IMR-90 (cell line): ENCODE measurements at regions not wholly inside any gene's neighbourhood (a gene's known extent, or its start where the extent isn't known, plus 50 kb on each side); places are given as distances from the start of the nearest gene placed in this dataset.

ENCODE experiments used
- ATAC-seq: fragments of 200-7000 bp; cut with Tn5 transposase; 2 replicates; pipeline ENCODE4 v1.9.1; 2020; ENCODE audit warnings: low read depth, mild to moderate bottlenecking, moderate library complexity
- BruUV-seq: library from RNA; stranded (reverse); fragments of 400-500 nt; replicated peaks from 2 replicates; lab custom pipeline; 2021; lab: Mats Ljungman, UMichigan
- CTCF ChIA-PET: fragments of 300-600 bp; formaldehyde crosslinking; extraction: SDS; loops from one replicate; lab custom pipeline; 2021; ENCODE audit warnings: antibody characterized with exemption; lab: Yijun Ruan, JAX
- POLR2A ChIA-PET: fragments of 300-600 bp; sonication (Branson Sonifier 250); formaldehyde crosslinking; loops from one replicate; lab custom pipeline; 2022; ENCODE audit warnings: antibody characterized with exemption; ENCODE audit not compliant: unreplicated experiment; lab: Charles Lee
- DNase-seq: peaks from one replicate; pipeline ENCODE4 v3.0.0; 2013
- H2AFZ ChIP-seq: replicated peaks from 2 replicates; pipeline ENCODE3; 2013; ENCODE audit warnings: low read length, mild to moderate bottlenecking; ENCODE audit not compliant: poor library complexity
- H2AK5ac ChIP-seq: 2 replicates; pipeline ENCODE4 v1.6.1; 2013; ENCODE audit warnings: low read depth, low read length, inconsistent platforms
- H2AK9ac ChIP-seq: replicated peaks from 2 replicates; pipeline ENCODE3; 2013; ENCODE audit warnings: mild to moderate bottlenecking, low read depth, low read length, moderate library complexity; ENCODE audit not compliant: poor library complexity
- H2BK120ac ChIP-seq: 2 replicates; pipeline ENCODE4 v1.6.1; 2013; ENCODE audit warnings: low read depth, low read length, inconsistent platforms
- H2BK15ac ChIP-seq: 3 replicates; pipeline ENCODE4 v1.6.1; 2013; ENCODE audit warnings: low read depth, low read length, inconsistent platforms
- H2BK20ac ChIP-seq: 2 replicates; pipeline ENCODE4 v1.6.1; 2013; ENCODE audit warnings: low read depth, mild to moderate bottlenecking, inconsistent platforms, low read length, moderate library complexity
- H2BK5ac ChIP-seq: 2 replicates; pipeline ENCODE4 v1.6.1; 2013; ENCODE audit warnings: mild to moderate bottlenecking, low read depth, low read length, inconsistent platforms; ENCODE audit not compliant: poor library complexity, severe bottlenecking
- H3K14ac ChIP-seq: replicated peaks from 2 replicates; pipeline ENCODE4 v1.6.1; 2013; ENCODE audit warnings: low read depth, low read length, inconsistent platforms
- H3K18ac ChIP-seq: 2 replicates; pipeline ENCODE4 v1.6.1; 2013; ENCODE audit warnings: low read depth, low read length, control low read depth
- H3K23ac ChIP-seq: 2 replicates; pipeline ENCODE4 v1.6.1; 2013; ENCODE audit warnings: low read depth, low read length, inconsistent platforms
- H3K27ac ChIP-seq: 2 replicates; pipeline ENCODE4 v1.5.1; 2013; ENCODE audit warnings: mild to moderate bottlenecking, control low read depth, low read length; ENCODE audit not compliant: insufficient read depth
- H3K27me3 ChIP-seq: 2 replicates; pipeline ENCODE4 v1.6.1; 2013; ENCODE audit warnings: low read length; ENCODE audit not compliant: control insufficient read depth, insufficient read depth
- H3K36me3 ChIP-seq: 2 replicates; pipeline ENCODE4 v1.6.1; 2013; ENCODE audit warnings: low read length, mixed read lengths; ENCODE audit not compliant: control insufficient read depth, insufficient read depth
- H3K4ac ChIP-seq: 2 replicates; pipeline ENCODE4 v1.6.1; 2013; ENCODE audit warnings: low read depth, low read length, inconsistent platforms
- H3K4me1 ChIP-seq: 2 replicates; pipeline ENCODE4 v1.6.1; 2013; ENCODE audit warnings: low read length, mixed read lengths; ENCODE audit not compliant: control insufficient read depth, insufficient read depth
- H3K4me2 ChIP-seq: 2 replicates; pipeline ENCODE4 v1.6.1; 2013; ENCODE audit warnings: low read depth, mild to moderate bottlenecking, control low read depth, low read length, moderate library complexity
- H3K4me3 ChIP-seq: 2 replicates; pipeline ENCODE4 v1.5.1; 2013; ENCODE audit warnings: low read depth, mild to moderate bottlenecking, control low read depth, low read length, moderate library complexity; ENCODE audit not compliant: insufficient read depth
- H3K56ac ChIP-seq: 2 replicates; pipeline ENCODE4 v1.6.1; 2013; ENCODE audit warnings: low read length, inconsistent platforms; ENCODE audit not compliant: insufficient read depth; ENCODE audit errors: extremely low read depth
- H3K79me1 ChIP-seq, 2 experiments: 2 replicates each; pipeline ENCODE4 v1.6.1; 2013; ENCODE audit warnings: low read length in 2 of 2, inconsistent platforms in 1 of 2, low read depth in 1 of 2
- H3K9ac ChIP-seq: 2 replicates; pipeline ENCODE4 v1.6.1; 2013; ENCODE audit warnings: low read depth, low read length, control low read depth
- H3K9me1 ChIP-seq: 2 replicates; pipeline ENCODE4 v1.6.1; 2013; ENCODE audit warnings: low read length, inconsistent platforms; ENCODE audit not compliant: insufficient read depth
- H3K9me3 ChIP-seq: 2 replicates; pipeline ENCODE4 v1.6.1; 2013; ENCODE audit warnings: low read length; ENCODE audit not compliant: control insufficient read depth, insufficient read depth
- H4K20me1 ChIP-seq: 2 replicates; pipeline ENCODE4 v1.6.1; 2013; ENCODE audit warnings: low read length, inconsistent platforms; ENCODE audit not compliant: insufficient read depth
- H4K5ac ChIP-seq: 2 replicates; pipeline ENCODE4 v1.6.1; 2013; ENCODE audit warnings: mild to moderate bottlenecking, low read depth, low read length, control low read depth
- H4K8ac ChIP-seq, 2 experiments: 2 replicates each; pipeline ENCODE4 v1.6.1; 2013; ENCODE audit warnings: low read depth in 2 of 2, low read length in 2 of 2, control low read depth in 1 of 2, inconsistent platforms in 1 of 2
- H4K91ac ChIP-seq: 2 replicates; pipeline ENCODE4 v1.6.1; 2013; ENCODE audit warnings: low read depth, low read length, inconsistent platforms; ENCODE audit not compliant: insufficient read depth
- CEBPB ChIP-seq: IDR thresholded peaks from 2 replicates; pipeline ENCODE4 v1.6.1; 2012; ENCODE audit warnings: low read depth, low read length, improper control_type of control experiment
- CHD1 ChIP-seq: IDR thresholded peaks from 2 replicates; pipeline ENCODE4 v1.6.1; 2012; ENCODE audit warnings: low read depth, low read length, improper control_type of control experiment
- CTCF ChIP-seq: conservative IDR thresholded peaks from 2 replicates; pipeline ENCODE4 v1.5.1; 2012; ENCODE audit warnings: mild to moderate bottlenecking, low read depth, low read length, improper control_type of control experiment
- FOS ChIP-seq: fragments of 150-350 bp; IDR thresholded peaks from 2 replicates; pipeline ENCODE4 v1.6.1; 2016; ENCODE audit warnings: low read depth, low read length
- MAFK ChIP-seq: IDR thresholded peaks from 2 replicates; pipeline ENCODE4 v1.6.1; 2012; ENCODE audit warnings: low read depth, low read length, improper control_type of control experiment
- MAZ ChIP-seq: IDR thresholded peaks from 2 replicates; pipeline ENCODE4 v1.6.1; 2012; ENCODE audit warnings: low read depth, mild to moderate bottlenecking, low read length, improper control_type of control experiment, moderate library complexity, borderline replicate concordance
- NFE2L2 ChIP-seq: fragments of 150-350 bp; IDR thresholded peaks from 2 replicates; pipeline ENCODE4 v1.6.1; 2016; ENCODE audit warnings: low read depth, mild to moderate bottlenecking, low read length
- POLR2A ChIP-seq: IDR thresholded peaks from 2 replicates; pipeline ENCODE4 v1.6.1; 2012; ENCODE audit warnings: mild to moderate bottlenecking, low read depth, low read length
- RAD21 ChIP-seq: IDR thresholded peaks from 2 replicates; pipeline ENCODE4 v1.6.1; 2012; ENCODE audit warnings: low read length, improper control_type of control experiment
- RCOR1 ChIP-seq: IDR thresholded peaks from 2 replicates; pipeline ENCODE4 v1.6.1; 2012; ENCODE audit warnings: mild to moderate bottlenecking, low read length, improper control_type of control experiment; ENCODE audit not compliant: insufficient replicate concordance
- RFX5 ChIP-seq: IDR thresholded peaks from 2 replicates; pipeline ENCODE4 v1.8.0; 2012; ENCODE audit warnings: low read depth, mild to moderate bottlenecking, low read length, moderate library complexity
- SMC3 ChIP-seq: fragments of 150-350 bp; IDR thresholded peaks from 2 replicates; pipeline ENCODE4 v1.6.1; 2016; ENCODE audit warnings: low read depth, mild to moderate bottlenecking, antibody characterized with exemption, low read length, moderate library complexity
- USF2 ChIP-seq: fragments of 150-350 bp; IDR thresholded peaks from 2 replicates; pipeline ENCODE4 v1.6.1; 2017; ENCODE audit warnings: mild to moderate bottlenecking, antibody characterized with exemption, low read length, low read depth
- WGBS, 2 experiments: methylation state at CpG; one replicate each; pipeline versions ENCODE4 v1.1.5 to v1.1.7; 2013; ENCODE audit warnings: missing lambda C conversion rate in 2 of 2; ENCODE audit not compliant: insufficient read length in 1 of 2; ENCODE audit errors: extremely low coverage in 2 of 2; 5-methylcytosine and 5-hydroxymethylcytosine counted together
- dilution Hi-C: fragments of 300-500 bp; cut with HindIII; formaldehyde crosslinking; loops from one replicate; pipeline ENCODE4 v1.14.3; 2018; ENCODE audit warnings: low sequenced_read_pairs; ENCODE audit not compliant: unreplicated experiment
- in situ Hi-C: fragments of 300-500 bp; cut with MboI; formaldehyde crosslinking; loops from 3 replicates; pipeline ENCODE4 v1.14.3; 2019; ENCODE audit warnings: low sequenced_read_pairs, inconsistent platforms, mixed read lengths
- intact Hi-C: fragments of 100-400 bp; cut with micrococcal nuclease; formaldehyde crosslinking; loops from 2 replicates; pipeline ENCODE4 v1.10.0; 2022

- H3K14ac ChIP-seq, result no peak overlapping the region
- intact Hi-C loops, result no loop called here
- no peak overlapping the region for H3K4ac ChIP-seq
- no peak overlapping the region for H2AK5ac ChIP-seq
- no peaks in the 10 kb centered on the region for H3K9me1 ChIP-seq
- no peak overlapping the region for H3K27ac ChIP-seq
- H3K56ac ChIP-seq, result no peak overlapping the region
- H2AFZ ChIP-seq, result no peak overlapping the region
- H4K5ac ChIP-seq, result no peak overlapping the region
- no peak overlapping the region for H2BK15ac ChIP-seq
- no peak overlapping the region for H2BK5ac ChIP-seq
- no peak overlapping the region for H4K8ac ChIP-seq
- H3K4me1 ChIP-seq, result no peaks in the 10 kb centered on the region
- DNase-seq (no peak), ATAC-seq (no peak)
- POLR2A ChIA-PET, result no interaction called here
- TF ChIP-seq POLR2A (no peak), FOS (no peak), RAD21 (no peak), MAFK (no peak), MAZ (no peak), NFE2L2 (no peak), CHD1 (no peak), CTCF (no peak), SMC3 (no peak), USF2 (no peak), CEBPB (no peak), RFX5 (no peak), RCOR1 (no peak)
- H4K20me1 ChIP-seq, result no peaks in the 10 kb centered on the region
- H3K4me2 ChIP-seq, result no peak overlapping the region
- dilution Hi-C loops, result no loop called here
- H3K9me3 ChIP-seq, result peaks cover 6% of the 10 kb centered on the region
- no TSS peak for BruUV-seq
- in situ Hi-C loops, result no loop called here
- H4K91ac ChIP-seq, result no peak overlapping the region
- H3K79me1 ChIP-seq, result no peaks in the 10 kb centered on the region
- H3K4me3 ChIP-seq, result no peak overlapping the region
- no peak overlapping the region for H2AK9ac ChIP-seq
- H3K9ac ChIP-seq, result no peak overlapping the region
- no peak overlapping the region for H2BK20ac ChIP-seq
- no peak overlapping the region for H2BK120ac ChIP-seq
- no CpG with 5 or more reads among the region's 1 CpG for WGBS, 2 experiments
- no peak overlapping the region for H3K18ac ChIP-seq
- CTCF ChIA-PET, result interaction anchor here (0.5 kb wide), 1 partner anchor 16 kb away, joined by 4 read pairs; no protein-coding TSS in a partner anchor
- H3K23ac ChIP-seq, result no peak overlapping the region
- no peaks in the 10 kb centered on the region for H3K36me3 ChIP-seq
- no peaks in the 10 kb centered on the region for H3K27me3 ChIP-seq
These were observed 259.4 kb downstream of the TLR4 start for GRCh38 chr9:117963493-117964090.
